Glomerular visceral epithelial cell (primary cell): ENCODE measurements at regions not wholly inside any gene's neighbourhood (a gene's known extent, or its start where the extent isn't known, plus 50 kb on each side); places are given as distances from the start of the nearest gene placed in this dataset.

Source experiments
- DNase-seq: peaks from one replicate; pipeline ENCODE4 v3.0.0-alpha.2; 2016; ENCODE audit errors: extremely low spot score

DNA sequence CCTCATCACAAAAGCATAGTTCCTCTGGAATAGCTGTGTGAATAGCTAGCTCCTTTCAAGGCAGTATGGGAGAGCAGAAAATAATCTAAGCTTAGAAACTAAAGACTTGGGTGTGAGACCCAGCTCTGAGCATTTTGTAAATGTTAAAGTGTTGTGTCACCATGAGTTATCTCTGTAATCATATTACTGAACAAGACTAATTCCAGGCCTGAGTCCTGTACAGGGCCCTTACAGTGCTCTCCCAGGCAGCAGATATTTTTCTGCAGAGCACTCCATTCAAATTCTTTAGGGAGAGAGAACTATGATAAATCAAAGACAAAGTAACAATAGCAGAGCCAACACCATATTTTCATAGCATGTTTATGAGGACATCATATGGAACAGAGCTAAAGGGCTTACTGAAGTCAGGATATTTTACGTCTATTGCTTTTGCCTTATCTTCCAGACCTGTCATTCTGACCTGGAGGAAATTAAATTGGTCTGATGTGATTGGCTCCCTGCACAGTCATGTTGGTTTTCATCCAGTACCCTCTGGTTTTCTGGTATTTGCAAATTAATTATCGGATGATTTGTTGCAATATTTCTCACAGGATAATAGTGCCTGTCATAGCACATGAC, 172.6 kb upstream of the PPP2R3A start:
- no peak for DNase-seq

DNA sequence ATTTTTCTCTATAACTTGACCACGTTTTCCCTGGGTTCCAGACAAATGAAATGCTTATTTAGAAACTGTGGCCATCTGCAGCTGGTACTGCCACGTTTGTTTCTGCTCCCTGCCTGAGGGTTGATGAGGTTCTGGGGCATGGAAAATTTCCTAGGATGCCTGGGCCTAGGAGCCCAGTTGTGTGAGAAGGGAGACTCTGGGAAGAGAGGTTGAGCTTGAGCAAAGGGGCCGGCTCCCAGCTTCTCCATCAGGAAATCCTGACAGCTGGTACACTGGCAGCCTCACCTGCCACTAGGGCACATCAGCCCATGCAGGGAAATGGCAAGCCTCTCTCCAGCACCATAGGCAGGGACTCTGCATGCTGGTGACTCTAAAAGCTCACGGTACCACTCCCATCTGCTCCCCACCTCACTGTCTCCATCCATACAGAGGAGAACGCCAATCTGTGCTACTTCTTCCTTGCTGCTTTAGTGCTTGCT, 165.4 kb upstream of the PPP2R3A start:
- DNase-seq: no peak

DNA sequence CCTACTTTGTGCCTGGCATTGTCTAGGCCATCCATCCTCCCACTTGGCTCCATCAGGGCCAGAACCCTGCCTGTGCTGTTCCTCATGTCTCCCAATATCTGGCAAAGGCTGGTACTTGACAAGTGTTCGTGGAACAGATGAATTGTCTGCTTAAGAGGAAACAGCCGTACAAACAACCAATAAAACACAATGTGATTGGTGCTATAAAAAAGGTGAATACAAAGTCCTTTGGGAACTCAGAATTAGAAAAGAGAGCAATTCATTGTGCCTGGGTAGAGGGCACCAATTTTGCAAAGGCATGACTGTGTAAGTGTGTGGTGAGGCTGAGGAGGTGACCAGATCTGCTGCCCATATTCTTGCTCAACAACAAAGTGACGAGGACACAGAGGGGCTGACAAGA, 164.5 kb upstream of the PPP2R3A start:
- DNase-seq: no peak

DNA sequence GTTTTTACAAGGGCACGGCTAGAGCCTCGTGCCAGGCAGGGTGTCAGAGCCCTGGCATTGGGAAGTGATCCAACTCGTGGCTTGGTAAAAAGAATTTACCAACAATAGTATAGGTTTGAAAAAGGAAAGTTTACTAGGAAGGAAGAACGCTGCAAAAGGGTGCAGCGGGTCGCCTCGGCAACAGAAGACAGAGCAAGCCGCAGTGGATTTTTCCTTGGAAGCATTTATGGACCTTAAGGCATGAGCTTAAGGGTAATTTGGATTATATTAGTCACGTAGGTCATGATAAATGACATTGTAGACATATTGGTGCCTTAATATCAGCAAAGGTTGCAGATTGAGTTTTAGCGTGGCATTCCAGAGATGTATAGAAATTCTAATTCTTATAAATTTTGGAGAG, 163.4 kb upstream of the PPP2R3A start:
- DNase-seq: no peak

DNA sequence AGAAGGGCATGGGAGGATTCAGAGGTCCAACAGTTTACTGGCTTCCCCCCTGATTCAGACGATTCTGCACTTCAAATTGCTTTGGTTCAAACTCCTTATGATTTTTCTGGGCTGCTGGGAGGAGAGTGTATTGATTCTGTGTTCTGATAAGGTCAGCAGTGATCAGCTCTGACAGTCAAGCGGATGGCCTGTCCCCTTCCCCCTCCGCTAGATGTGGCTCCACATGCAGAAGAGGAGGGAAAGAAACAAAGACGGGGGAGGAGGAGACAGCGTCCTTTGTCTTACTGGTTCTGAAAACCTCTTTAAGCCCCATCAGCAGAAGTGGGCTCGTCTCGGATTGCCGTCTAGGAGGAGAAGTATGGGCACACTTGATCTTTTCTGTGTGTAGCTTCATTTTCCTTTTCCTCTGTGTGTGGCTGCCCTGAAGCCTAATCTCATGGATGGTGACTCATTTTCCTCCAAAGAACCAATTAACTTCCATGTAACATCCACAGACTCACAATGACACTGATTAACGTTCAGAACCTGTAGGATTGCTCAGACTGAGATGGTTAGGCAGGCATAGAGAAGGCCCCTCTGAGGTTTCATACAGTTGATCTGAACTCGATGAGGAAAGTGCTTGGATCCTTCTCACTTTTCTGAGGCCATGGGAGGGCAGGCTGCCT, 162.4 kb upstream of the PPP2R3A start:
- no peak for DNase-seq

DNA sequence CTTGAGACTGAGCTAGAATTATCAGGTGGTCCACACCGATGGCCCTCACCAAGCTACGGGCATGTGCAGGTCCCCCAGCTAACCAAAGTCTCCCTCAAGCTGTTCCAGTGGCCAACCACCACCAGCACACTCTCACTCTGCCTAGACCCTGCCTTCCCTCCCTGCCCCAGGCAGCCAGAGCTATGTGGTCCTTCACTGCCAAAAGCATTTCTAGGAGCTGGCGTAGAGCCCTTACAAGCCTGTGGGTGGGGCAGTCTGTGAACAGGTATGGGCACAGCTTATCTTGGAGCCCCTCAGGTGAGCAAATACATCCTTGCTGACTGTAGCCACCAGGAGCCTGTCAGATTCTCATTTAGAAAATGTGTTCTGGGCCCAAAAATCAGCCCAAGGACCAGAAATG, 159.8 kb upstream of the PPP2R3A start:
- no peak for DNase-seq

DNA sequence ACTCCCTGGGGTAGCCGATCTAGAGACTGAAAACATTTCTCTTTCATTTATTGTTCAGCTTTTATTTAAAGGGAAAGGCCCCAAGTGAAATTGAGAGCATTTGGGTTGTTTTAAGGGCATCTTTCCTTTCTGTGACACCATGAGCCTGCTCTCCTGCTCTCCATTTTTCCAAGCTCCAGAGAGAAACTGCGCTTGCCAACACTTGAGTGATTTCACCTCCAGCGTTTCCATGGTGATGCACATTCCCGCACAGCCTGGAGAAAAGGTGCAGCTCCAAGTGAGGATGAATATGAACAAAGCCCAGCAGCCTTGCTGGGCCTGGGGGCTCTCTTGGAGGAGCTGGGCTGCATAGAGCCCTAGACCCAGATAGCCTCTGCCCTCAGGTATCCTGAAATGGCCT, 159.2 kb upstream of the PPP2R3A start:
- DNase-seq: no peak

DNA sequence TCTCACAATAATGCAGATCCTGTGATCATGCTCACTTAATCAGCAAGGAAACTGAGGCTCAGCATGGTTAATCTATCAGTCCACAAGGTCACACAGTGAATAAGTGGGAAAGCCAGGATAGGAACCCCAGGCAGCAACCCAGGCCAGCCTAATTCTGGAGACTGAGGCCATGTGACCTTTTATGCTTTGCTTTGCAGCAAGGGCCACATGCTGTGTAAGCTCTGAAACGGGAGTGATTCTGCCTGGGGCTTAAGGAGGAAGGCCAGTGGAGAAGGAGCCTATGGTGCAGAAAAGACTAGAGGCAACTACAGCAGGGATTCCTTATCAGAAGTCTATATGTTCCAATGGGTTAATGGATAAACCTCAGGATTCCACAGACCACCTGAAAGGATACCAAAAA, 157.6 kb upstream of the PPP2R3A start:
- no peak for DNase-seq

DNA sequence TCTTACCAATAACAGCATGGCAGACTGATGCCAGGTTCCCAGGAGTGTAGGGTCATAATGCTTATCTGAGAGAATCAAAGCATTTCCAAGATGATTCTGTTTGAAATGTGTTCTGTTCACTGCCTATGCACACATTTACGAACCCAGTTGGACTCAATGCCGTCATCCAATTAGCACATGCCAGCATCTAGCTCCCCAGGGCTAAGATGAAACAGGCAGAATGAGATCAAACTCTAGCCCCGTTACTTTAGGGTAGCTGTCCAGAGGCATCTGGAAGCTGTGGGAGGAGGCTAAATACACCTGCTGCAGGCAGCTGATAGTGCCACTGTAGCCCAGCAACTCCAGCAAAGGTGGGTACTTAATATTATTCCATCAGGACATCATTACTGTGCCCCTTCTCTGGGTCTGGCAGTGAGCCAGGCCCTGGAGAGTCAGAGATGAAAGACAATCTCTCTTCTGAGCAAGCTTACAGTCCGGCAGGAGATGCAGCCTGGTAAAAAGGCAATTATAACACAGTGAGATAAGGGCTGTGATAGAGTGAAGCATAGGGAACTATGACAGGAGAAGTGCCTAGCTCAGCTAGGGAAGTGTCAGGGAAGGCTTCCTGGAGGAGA, 156.4 kb upstream of the PPP2R3A start:
- no peak for DNase-seq

DNA sequence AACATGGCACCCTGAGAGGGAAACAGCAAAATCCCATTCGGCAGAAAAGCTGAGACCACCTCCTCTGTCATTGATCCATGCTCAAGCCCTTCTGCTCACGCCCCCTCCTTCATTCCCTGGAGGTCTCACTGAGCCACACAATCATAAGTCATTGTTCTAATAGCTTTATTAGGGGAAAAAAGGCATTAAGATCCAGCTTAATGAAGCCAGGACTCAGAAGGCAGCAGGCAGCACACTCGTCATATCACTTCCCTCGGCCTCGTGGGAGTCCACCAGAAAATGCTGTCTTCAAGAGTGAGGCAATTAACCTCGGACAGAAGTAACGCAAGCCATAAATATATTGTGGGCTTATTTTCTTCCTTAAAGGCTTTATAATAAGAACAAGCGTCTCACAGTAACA, 153.9 kb upstream of the PPP2R3A start:
- no peak for DNase-seq

DNA sequence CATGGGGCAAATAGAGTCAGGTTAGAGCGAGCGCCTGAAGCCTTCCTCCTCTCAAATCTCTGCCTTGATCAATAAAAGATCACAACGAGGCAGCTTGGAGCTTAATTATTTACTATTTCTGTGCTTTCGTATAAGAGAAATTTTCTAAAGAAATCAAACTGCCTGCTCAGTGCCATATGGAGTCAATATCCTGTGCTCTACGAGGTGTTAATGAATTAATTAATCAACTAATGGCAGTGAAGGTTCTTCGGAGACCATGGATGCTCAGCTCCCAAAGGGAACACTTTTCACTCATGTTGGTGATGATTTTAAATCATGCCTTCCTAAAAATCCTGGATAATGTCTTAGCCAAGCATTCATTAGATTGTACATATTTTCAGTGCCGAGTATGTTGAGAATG, 153.5 kb upstream of the PPP2R3A start:
- DNase-seq: no peak

DNA sequence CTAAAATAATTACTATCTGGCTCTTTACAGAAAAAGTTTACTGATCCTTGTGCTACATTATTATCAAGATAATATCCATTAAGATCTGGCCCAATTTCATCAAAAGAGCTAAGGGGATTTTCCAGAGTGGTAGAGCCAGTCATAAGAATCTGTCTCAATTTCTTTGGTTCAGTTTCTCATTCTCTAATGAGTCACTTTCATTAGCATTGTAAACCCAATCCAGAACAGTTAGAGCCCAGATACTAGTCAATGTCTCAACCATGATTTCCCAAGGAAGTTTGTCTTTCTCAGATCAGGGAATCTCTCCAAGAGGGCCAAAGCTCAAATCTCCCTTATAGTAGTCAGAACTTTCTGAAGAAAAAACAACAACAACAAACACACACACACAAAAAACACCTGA, 131.1 kb upstream of the PPP2R3A start:
- DNase-seq: no peak

DNA sequence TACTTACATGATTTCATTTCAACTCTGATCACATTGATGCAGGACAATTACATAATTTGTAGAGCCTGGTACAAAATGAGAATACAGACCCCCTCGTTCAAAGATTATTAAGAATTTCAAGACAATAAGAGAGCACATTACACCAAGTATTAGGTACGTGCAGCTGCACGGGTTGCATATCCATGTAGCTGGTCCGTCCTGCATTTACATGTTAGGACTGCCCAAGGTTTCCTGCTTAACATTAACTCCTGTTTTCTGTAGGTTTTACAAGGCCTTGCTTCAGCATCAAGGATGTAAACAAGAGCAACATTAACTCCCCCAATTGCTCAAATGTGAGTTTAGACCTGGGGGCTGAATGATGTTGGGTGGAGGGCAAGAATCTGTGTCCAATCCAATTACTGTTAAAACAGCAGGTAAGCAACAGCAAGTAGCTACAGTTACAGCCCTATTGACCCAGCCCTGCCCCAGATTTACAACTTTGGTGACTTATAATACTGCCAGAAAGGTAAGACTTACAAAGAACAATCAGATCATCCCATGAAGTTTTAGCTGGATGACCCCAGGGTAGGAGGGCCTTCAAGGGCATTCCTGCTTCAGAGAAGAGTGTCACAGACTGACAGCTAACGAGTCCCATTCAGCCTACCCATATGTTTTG, 127.4 kb upstream of the PPP2R3A start:
- no peak for DNase-seq

DNA sequence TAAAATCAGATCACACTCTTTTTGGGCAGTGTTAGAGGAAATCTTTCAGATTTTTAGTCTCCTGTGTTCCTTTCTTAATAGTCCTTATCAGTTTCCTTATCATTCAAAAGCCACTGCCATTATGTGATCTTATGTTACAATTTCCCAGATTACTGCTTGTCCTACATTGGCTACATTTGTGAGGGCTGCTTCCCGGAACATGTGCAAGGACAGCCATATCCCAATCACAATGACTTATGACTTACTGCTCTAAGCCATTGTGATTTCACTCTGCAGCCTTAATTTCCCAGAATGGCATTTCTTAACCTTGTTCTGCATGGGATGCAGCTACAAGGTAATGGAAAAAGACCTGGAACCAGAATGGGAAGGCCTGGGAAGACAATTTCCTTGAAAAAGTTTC, 125.1 kb upstream of the PPP2R3A start:
- no peak for DNase-seq

DNA sequence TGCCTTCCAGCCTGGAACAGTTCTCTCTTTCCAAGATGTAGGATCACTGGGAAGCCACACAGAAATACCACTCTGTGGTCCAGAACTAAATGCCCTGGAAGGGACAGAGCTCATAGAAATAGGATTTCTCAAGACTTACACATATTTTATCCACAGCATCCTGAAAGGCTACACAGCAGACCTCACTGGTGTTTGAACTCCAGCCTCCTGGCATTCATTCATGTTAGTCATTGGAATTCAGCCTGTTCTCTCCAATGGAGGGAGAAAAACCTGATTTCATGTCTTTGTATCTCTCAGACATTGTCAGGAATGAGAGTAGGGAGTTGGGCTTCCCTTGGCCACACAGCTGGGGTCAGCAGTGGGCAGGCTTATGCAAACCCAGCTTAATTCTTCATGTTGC, 121.1 kb upstream of the PPP2R3A start:
- DNase-seq: no peak

DNA sequence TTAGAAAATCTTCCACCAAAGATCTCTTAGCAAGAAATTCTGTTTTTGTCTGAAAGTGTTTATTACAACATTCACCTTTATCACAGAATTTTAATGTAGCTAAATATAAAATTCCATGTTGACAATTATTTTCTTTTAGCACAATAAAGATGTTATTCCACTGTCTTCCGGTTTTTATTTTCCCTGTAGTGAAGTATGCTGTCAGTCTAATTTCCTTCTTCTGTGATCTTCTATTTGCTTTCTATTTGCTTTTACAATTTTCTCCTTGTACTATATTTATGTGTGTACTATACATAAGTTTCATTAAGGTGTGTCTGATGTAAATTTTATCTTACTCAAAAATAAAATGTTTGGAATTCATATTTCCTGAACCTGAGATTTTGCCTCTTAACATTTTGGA, 117.5 kb upstream of the PPP2R3A start:
- no peak for DNase-seq

DNA sequence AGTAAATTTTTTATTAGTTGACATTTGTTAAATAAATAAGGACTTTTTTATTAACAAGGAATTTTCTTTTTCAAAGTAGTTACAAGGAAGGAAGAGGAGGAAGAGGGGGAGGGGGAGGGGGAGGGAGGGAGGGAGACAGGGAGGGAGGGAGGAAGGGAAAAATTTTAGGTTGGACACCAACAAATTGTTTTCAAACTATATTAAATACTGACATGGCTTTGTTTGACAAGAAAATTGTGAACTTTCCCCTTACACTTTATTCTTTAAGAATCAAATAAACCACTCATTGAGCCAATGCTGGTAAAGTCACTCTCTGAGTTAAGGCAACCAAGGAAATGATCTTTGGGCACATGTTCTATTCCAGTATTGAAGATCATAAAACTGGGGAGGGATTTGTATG, 115.7 kb upstream of the PPP2R3A start:
- DNase-seq: no peak

DNA sequence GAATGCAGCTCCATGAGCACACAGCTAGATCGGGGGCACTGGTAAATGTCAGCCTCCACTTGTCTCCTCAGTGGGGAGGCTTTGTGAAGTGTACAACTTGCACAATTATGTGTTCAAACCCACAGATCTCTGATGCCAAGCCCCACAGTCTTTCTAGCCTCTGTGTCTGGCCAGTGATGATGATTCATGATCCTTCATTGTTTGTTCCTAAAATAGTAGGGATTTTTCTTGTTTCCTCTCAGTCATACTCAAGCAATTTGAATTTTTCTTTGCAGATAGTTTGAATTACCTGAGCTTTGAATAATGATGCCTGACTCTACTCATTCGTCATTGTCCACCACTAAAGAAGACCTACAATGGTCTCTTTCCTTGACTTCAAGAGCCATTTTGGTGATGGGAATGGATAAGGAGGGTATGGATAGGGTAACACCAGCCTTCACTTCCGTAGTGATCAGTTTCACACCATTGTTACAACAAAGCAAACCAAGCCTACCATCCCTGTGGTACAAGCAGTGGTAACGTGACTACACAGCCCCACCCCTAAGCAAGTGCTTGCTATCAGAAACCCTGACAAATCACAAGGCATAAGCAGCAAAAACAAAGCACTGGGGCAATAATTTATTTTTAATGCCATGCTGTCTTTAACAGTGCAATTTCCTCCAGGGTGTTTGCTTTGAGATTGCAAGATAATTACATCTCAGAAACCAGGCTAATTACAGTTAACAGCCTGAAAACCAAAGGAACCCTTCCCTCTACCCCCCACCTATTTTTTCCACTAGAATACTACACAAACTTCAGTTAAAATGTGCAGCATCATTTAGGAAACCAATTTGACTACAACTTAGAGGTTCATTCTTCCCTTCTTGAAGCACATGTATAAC, 114.1 kb upstream of the PPP2R3A start:
- DNase-seq: no peak

DNA sequence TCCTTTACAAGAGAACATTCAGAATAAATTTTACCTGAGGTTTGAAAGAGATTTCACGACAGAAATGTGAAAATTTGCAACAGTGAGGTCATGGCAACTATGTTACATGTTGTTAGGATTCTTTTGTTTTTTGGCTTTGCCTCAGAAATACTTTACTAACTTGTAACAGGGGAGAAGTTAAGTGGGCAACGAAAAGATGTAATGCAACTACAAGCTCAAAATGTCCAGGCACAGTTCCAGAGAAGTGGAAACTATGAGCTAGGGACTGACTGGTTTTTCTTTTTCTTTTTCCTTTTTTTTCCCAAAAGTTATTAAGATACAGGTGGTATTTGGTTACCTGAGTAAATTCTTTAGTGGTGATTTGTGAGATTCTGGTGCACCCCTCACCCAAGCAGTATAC, 111.5 kb upstream of the PPP2R3A start:
- DNase-seq: no peak

DNA sequence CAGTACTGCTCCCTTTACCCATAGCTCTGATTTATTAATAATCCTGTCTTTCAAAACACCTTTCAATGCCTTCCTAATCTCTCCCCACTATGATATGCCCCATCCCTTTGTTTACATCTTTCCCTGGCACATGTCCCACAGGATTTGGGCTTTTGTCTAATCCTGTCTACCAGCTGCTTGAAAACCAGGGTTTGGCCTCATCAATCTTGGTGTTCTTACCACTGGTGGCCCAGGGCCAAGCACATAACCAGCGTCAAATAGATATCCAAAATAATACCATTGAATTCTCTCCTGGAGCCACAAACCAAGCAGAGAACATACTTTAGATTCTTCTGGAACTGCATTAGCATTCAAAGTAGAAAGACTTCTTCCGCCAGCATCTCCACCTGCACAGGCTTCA, 104.8 kb upstream of the PPP2R3A start:
- no peak for DNase-seq

DNA sequence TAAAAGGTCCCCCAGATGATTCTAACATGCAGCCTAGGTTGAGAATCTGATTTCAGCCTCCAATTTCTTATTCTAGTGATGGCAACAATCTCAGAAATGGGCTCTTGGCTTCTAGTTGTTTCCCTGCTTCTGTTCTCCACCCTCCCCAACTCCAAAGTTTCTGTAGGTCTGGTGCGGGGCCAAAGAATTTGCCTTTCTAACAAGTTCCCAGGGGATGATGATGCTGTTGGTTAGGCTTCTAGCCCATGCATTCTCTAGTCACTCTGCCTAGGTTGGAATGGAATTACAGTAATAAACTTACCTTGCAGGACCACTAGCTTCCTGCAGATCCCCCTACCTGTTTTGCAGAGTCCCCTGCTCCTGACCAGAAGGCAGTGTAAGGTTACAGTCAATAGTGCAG, 103.2 kb upstream of the PPP2R3A start:
- DNase-seq: no peak

DNA sequence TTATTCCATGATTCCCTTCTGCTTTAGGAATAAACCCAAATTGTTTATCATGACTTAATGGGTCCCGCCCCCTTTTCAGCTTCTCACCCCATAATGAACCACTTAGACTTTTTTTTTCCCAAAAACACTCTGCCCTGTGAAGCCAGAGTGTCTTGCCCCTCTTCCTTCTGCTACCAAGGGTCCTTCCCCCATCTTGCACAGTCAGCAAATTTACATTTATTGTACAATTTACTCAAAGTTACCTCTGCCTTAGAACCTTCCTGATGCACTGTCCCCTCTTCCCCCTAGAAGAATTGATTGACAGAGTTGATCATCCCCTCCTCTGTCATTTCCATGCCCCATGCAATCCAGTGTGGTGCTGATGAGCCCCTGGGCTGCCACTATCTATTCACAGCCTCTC, 101.5 kb upstream of the PPP2R3A start:
- no peak for DNase-seq
